AG04449 (cell line): ENCODE measurements at regions not wholly inside any gene's neighbourhood (a gene's known extent, or its start where the extent isn't known, plus 50 kb on each side); places are given as distances from the start of the nearest gene placed in this dataset.

Experiments
- CTCF ChIA-PET: fragments of 350-600 bp; formaldehyde crosslinking; extraction: SDS; loops from one replicate; lab custom pipeline; 2021; ENCODE audit warnings: antibody characterized with exemption; lab: Yijun Ruan, JAX
- POLR2A ChIA-PET: fragments of 400-600, 350-600 bp; formaldehyde crosslinking; extraction: SDS; loops from one replicate; lab custom pipeline; 2020; ENCODE audit warnings: antibody characterized with exemption, inconsistent platforms; lab: Yijun Ruan, JAX
- DNase-seq: peaks from one replicate; pipeline ENCODE4 v3.0.0-alpha.2; 2010; ENCODE audit warnings: low read depth, low spot score
- H3K4me3 ChIP-seq: 2 replicates; pipeline ENCODE4 v1.5.1; 2011; ENCODE audit warnings: low read depth, mild to moderate bottlenecking, control low read depth, low read length
- TF ChIP-seq, protein P1 (sequence below): IDR thresholded peaks from one replicate; pipeline ENCODE4 v1.5.1; 2011; ENCODE audit warnings: mild to moderate bottlenecking, moderate library complexity, low read length, control low read depth, inconsistent platforms; ENCODE audit not compliant: insufficient read depth; ENCODE audit errors: missing control alignments

DNA sequence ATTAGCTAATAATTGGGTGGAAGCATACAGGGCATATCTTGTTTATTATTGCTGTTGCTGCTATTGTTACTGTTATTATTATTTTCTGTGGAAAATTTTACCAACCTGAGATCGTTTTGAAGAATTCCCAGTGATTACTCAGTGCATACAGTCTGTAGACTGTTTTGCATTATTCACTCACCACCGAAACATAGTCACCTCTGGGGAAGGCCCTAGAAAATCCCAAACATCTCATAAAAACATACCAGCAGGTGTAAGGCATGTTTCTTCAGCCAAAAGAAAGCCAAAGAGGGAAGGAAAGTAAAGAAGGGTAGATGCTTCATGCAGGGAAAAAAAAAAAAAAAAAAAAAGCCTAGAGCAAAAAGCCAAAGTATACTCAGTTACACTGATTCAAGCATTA, 647.7 kb downstream of the BCL11A start:
- TF ChIP-seq, protein P1, sequence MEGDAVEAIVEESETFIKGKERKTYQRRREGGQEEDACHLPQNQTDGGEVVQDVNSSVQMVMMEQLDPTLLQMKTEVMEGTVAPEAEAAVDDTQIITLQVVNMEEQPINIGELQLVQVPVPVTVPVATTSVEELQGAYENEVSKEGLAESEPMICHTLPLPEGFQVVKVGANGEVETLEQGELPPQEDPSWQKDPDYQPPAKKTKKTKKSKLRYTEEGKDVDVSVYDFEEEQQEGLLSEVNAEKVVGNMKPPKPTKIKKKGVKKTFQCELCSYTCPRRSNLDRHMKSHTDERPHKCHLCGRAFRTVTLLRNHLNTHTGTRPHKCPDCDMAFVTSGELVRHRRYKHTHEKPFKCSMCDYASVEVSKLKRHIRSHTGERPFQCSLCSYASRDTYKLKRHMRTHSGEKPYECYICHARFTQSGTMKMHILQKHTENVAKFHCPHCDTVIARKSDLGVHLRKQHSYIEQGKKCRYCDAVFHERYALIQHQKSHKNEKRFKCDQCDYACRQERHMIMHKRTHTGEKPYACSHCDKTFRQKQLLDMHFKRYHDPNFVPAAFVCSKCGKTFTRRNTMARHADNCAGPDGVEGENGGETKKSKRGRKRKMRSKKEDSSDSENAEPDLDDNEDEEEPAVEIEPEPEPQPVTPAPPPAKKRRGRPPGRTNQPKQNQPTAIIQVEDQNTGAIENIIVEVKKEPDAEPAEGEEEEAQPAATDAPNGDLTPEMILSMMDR = no peak
- CTCF ChIA-PET = no interaction called here
- no peak overlapping the region for H3K4me3 ChIP-seq
- POLR2A ChIA-PET = no interaction called here
- DNase-seq = no peak

DNA sequence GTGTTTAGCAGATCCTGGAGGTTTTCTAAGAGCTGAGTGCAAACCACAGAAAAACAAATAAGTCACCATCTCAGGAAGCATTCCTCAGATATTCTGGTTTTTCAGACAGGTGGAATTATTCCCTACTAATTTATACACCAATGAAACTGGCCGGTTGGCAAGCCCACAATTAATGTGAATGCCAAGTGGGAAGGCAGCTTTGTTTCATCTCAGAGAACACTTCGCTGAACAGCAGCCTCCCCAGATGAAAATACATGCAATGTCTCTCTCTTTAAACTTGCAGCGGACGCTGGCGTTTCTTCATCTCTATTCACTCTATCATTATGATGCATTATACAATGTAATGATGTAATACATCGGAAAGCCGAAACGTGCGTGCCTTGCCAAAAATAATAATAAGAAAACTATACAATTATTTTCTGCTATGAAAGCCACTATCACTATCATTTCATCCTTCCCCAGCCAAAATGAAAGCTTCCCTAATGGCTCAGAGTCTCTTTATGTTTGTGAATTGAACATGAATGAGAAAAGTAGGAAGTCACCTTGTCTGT, 649.4 kb downstream of the BCL11A start:
- ChIA-PET POLR2A (no interaction called here), CTCF (no interaction called here)
- DNase-seq = no peak
- no peak overlapping the region for H3K4me3 ChIP-seq
- TF ChIP-seq, protein P1 = no peak

DNA sequence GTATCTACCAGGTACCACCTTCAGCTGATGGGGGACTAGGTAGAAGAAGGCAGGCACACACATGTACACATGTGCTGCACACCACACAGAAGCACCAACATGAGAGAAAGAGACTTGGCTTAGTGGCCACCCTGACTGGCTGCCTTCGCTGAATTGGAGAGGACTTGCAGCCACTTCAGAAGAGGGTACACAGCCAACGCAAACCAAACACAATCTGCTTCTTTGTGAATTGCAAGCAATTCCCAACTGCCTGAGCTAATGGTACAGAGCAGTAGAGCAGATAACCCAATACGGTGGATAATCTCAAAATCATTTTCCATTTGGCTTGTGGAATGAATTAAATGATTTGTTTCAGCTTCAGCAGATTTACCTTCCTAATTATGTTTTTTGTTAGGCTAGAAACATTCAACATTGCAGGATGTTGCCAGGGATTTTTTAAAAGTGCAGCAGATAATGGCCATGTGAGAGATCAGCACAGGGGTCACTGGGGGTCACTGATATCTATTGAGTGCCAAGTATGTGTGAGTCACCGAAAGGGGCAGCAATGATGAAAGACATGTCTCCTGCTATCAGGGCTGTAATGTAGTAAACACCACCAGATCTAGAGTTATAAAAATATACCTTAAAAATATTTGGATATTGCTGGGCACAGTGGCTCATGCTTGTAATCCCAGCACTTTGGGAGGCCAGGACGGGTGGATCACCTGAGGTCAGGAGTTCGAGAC, 652.6 kb downstream of the BCL11A start:
- DNase-seq = no peak
- TF ChIP-seq, protein P1 = no peak
- CTCF ChIA-PET = no interaction called here
- no peak overlapping the region for H3K4me3 ChIP-seq
- POLR2A ChIA-PET = no interaction called here

DNA sequence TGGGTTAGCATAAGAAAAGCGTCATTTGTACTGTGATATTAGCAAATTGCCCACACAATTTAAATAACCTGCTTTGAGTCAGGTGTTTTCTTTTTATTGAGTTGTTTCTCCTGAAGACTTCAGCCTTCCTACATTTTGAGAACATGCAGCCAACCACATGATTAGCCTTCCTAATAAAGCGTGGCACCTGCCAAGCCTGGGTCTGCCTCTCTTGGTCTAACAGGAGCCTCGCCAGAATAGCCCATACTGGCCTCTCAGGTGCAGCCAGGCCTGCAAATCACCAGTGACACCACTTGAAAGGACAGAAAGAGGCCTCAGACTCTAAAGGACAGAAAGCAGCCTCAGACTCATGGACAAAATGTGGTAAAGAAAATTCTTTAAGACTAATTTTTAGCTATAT, 653.8 kb downstream of the BCL11A start:
- no peak for DNase-seq
- CTCF ChIA-PET = no interaction called here
- POLR2A ChIA-PET = no interaction called here
- TF ChIP-seq, protein P1 = no peak
- no peak overlapping the region for H3K4me3 ChIP-seq

DNA sequence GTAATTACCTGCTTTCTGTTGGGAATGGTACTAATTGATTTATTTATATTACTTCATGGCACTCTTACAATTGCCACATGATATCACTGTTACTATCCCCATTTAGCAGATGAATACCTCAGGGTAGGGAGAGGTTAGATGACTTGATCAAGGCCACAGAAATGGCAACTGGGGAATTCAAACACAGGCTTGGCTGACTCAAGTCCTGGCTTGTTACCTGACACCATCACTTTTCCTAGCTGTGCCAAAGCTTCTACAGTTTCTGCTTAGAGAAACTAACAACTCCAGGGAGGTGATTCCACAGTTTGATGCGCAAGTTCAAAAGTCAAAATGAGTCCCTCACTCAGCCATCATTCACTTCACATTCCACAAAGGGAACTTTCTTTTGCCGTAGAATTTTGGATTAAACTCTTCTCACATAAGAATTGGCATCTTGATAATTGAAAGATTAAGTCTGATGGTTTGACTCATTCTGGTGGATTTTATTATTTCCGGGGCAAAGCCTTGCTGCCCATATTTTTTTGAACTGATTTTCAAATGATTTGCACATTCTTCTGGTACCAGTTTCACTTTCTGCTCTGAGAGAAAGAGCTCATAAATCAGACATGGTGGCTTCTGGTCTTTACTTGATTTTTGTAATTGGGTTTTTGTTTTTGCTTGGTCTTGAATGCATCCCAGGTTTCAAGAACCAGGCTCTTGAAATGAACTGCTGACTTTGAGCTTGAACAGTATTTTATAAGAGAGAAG, 656.8 kb downstream of the BCL11A start:
- H3K4me3 ChIP-seq = no peak overlapping the region
- TF ChIP-seq, protein P1 = no peak
- CTCF ChIA-PET = no interaction called here
- POLR2A ChIA-PET = no interaction called here
- DNase-seq = no peak

DNA sequence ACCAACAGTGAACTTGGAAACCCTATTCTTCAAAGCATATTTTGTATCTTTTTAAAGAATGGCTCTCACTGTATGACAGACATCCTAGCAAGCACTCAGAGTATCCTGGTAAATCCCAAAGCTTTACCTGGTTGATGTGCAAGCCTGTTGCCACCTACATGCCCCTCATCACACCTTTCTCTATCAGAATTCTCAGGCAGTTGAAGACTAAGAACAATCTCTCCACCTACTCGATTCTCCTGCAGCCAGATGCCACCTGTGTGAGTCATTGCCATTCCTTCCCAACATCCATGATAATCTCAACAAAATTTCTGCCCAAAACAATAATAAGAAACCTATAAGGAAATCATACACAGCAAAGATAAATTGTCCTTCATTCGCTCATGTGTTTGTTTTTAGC, 659.8 kb downstream of the BCL11A start:
- H3K4me3 ChIP-seq = no peak overlapping the region
- DNase-seq = no peak
- TF ChIP-seq, protein P1 = no peak
- CTCF ChIA-PET = no interaction called here
- POLR2A ChIA-PET = no interaction called here
